ENCODE measurements at regions not wholly inside any gene's neighbourhood (a gene's known extent, or its start where the extent isn't known, plus 50 kb on each side); places are given as distances from the start of the nearest gene placed in this dataset.

GRCh38 chr1:95604771-95605170 is 370.8 kb downstream of the RWDD3 start:
- Histone ChIP-seq H3K9ac (ENCODE audit: low read depth in 1 of 2, low read length in 2 of 2) (no peak overlapping the region), H3K36me3 (ENCODE audit: control insufficient read depth in 4 of 4, insufficient read depth in 3 of 4, low read depth in 1 of 4, low read length in 3 of 4) (no peaks in the 10 kb centered on the region), H3K9me3 (ENCODE audit: control insufficient read depth in 4 of 4, low read length in 3 of 4) (no peaks in the 10 kb centered on the region), H3K4me1 (ENCODE audit: control insufficient read depth in 4 of 4, insufficient read depth in 4 of 4, low read length in 3 of 4) (no peaks in the 10 kb centered on the region), H3K4me3 (ENCODE audit: low read depth in 1 of 3, low read length in 3 of 3) (no peak overlapping the region), H3K27ac (ENCODE audit: low read depth in 1 of 2, low read length in 2 of 2) (no peak overlapping the region), H3K27me3 (ENCODE audit: control insufficient read depth in 4 of 4, insufficient read depth in 4 of 4, low read length in 3 of 4) (peaks cover 0 to 4% (median 0%) of the 10 kb centered on the region in 4 donors)
- no peak for DNase-seq (ENCODE audit: low spot score)
- no peak for TF ChIP-seq HNF4A (conservative IDR thresholded peaks at IDR 0.05)
- no peak for TF ChIP-seq EGR1 (IDR thresholded peaks at IDR 0.05; ENCODE audit: low read depth in 2 of 2)
- TF ChIP-seq TAF1 (conservative IDR thresholded peaks at IDR 0.05): no peak
- TF ChIP-seq NR2F2 (IDR thresholded peaks at IDR 0.05): no peak
- TF ChIP-seq RAD21 (IDR thresholded peaks at IDR 0.05): no peak
- TF ChIP-seq MAX (IDR thresholded peaks at IDR 0.05): no peak
- no peak for TF ChIP-seq REST (IDR thresholded peaks at IDR 0.05)
- TF ChIP-seq JUND (IDR thresholded peaks at IDR 0.05): no peak
- TF ChIP-seq ZBTB33 (IDR thresholded peaks at IDR 0.05): no peak
- TF ChIP-seq FOXA2 (IDR thresholded peaks at IDR 0.05): no peak
- no peak for TF ChIP-seq ATF3 (IDR thresholded peaks at IDR 0.05)
- no peak for TF ChIP-seq SP1 (IDR thresholded peaks at IDR 0.05)
- no peak for TF ChIP-seq YY1 (IDR thresholded peaks at IDR 0.05)
- WGBS: 44% methylated on average over 3 of the region's 3 CpGs

- no peak for DNase-seq (ENCODE audit: low spot score)
- no peaks in the 10 kb centered on the region for H3K4me1 ChIP-seq (ENCODE audit: control insufficient read depth in 4 of 4, insufficient read depth in 4 of 4, low read length in 3 of 4)
- H3K27ac ChIP-seq (ENCODE audit: low read depth in 1 of 2, low read length in 2 of 2): no peak overlapping the region
- TF ChIP-seq YY1 (IDR thresholded peaks at IDR 0.05): no peak
- TF ChIP-seq TAF1 (conservative IDR thresholded peaks at IDR 0.05): no peak
- TF ChIP-seq HNF4A (conservative IDR thresholded peaks at IDR 0.05): no peak
- TF ChIP-seq ATF3 (IDR thresholded peaks at IDR 0.05): no peak
- no peak for TF ChIP-seq GABPA (IDR thresholded peaks at IDR 0.05 in 1 of 2, conservative IDR thresholded peaks at IDR 0.05 in 1 of 2)
- TF ChIP-seq NR2F2 (IDR thresholded peaks at IDR 0.05): no peak
- TF ChIP-seq FOXA2 (IDR thresholded peaks at IDR 0.05): no peak
- TF ChIP-seq CTCF (IDR thresholded peaks at IDR 0.05; ENCODE audit: low read depth, low read length, missing input control): no peak
- TF ChIP-seq RAD21 (IDR thresholded peaks at IDR 0.05): no peak
- no peak for TF ChIP-seq EGR1 (IDR thresholded peaks at IDR 0.05; ENCODE audit: low read depth in 2 of 2)
- TF ChIP-seq REST (IDR thresholded peaks at IDR 0.05): no peak
- TF ChIP-seq ZBTB33 (IDR thresholded peaks at IDR 0.05): no peak
- no peak for TF ChIP-seq MAX (IDR thresholded peaks at IDR 0.05)
- no peak for TF ChIP-seq JUND (IDR thresholded peaks at IDR 0.05)
- TF ChIP-seq HNF4G (IDR thresholded peaks at IDR 0.05): no peak
- no peak for TF ChIP-seq SP1 (IDR thresholded peaks at IDR 0.05)
- no peak for TF ChIP-seq FOXA1 (IDR thresholded peaks at IDR 0.05)
- 79% methylated on average over 5 of the region's 5 CpGs for WGBS
- H3K27me3 ChIP-seq (ENCODE audit: control insufficient read depth in 4 of 4, insufficient read depth in 4 of 4, low read length in 3 of 4): no peaks in the 10 kb centered on the region
- H3K36me3 ChIP-seq (ENCODE audit: control insufficient read depth in 4 of 4, insufficient read depth in 3 of 4, low read depth in 1 of 4, low read length in 3 of 4): no peaks in the 10 kb centered on the region
- no peak overlapping the region for H3K4me3 ChIP-seq (ENCODE audit: low read depth in 1 of 3, low read length in 3 of 3)
- H3K9me3 ChIP-seq (ENCODE audit: control insufficient read depth in 4 of 4, low read length in 3 of 4): no peaks in the 10 kb centered on the region
- no peak overlapping the region for H3K9ac ChIP-seq (ENCODE audit: low read depth in 1 of 2, low read length in 2 of 2)
Observed at GRCh38 chr1:95614197-95614596, 380.2 kb downstream of the RWDD3 start.

Measured in liver (tissue), 8 donors.